ENCODE measurements at regions not wholly inside any gene's neighbourhood (a gene's known extent, or its start where the extent isn't known, plus 50 kb on each side); places are given as distances from the start of the nearest gene placed in this dataset.

DNA sequence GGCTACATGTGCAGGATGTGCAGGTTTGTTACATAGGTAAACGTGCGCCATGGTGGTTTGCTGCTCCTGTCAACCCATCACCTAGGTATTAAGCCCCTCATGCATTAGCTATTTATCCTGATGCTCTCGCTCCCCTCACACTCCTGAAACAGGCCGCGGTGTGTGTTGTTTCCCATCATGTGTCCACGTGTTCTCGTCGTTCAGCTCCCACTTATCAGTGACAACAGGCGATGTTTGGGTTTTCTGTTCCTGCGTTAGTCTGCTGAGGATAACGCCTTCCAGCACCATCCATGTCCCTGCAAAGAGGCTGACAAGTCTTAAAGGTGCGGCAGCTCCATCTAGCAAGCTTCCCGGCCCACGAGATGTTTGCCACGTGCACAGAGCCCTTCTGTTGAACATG, 175.1 kb downstream of the FOXL1 start (continued):
- no peak for TF ChIP-seq E2F1 (CRISPR knock-in tag; IDR thresholded peaks at IDR 0.05)
- no peak for TF ChIP-seq KAT7 (CRISPR knock-in tag; IDR thresholded peaks at IDR 0.05; ENCODE audit: borderline replicate concordance)
- no peak for TF ChIP-seq TP53 (CRISPR knock-in tag; IDR thresholded peaks at IDR 0.05)
- TF ChIP-seq, protein P1, sequence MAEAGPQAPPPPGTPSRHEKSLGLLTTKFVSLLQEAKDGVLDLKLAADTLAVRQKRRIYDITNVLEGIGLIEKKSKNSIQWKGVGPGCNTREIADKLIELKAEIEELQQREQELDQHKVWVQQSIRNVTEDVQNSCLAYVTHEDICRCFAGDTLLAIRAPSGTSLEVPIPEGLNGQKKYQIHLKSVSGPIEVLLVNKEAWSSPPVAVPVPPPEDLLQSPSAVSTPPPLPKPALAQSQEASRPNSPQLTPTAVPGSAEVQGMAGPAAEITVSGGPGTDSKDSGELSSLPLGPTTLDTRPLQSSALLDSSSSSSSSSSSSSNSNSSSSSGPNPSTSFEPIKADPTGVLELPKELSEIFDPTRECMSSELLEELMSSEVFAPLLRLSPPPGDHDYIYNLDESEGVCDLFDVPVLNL (CRISPR knock-in tag; IDR thresholded peaks at IDR 0.05; ENCODE audit: borderline replicate concordance, low read depth): no peak
- no peak for TF ChIP-seq MXD4 (CRISPR knock-in tag; IDR thresholded peaks at IDR 0.05; ENCODE audit: borderline replicate concordance)
- no peak for TF ChIP-seq NFE2L1 (CRISPR knock-in tag; IDR thresholded peaks at IDR 0.05)
- TF ChIP-seq ZNF138 (CRISPR knock-in tag; conservative IDR thresholded peaks at IDR 0.05): no peak
- no peak for TF ChIP-seq ZNF396 (CRISPR knock-in tag; IDR thresholded peaks at IDR 0.05; ENCODE audit: borderline replicate concordance)
- TF ChIP-seq MYBL2 (CRISPR knock-in tag; IDR thresholded peaks at IDR 0.05): no peak
- TF ChIP-seq USF1 (CRISPR knock-in tag; IDR thresholded peaks at IDR 0.05): no peak
- TF ChIP-seq TCF7 (CRISPR knock-in tag; IDR thresholded peaks at IDR 0.05; ENCODE audit: low read depth): no peak

- POLR2A ChIA-PET: no interaction called here
- CTCF ChIA-PET: interaction anchor here (1.5 kb wide), 1 partner anchor 119 kb away, joined by 5 read pairs; no protein-coding TSS in a partner anchor
- H3K36me3 Mint-ChIP-seq: no peaks in the 10 kb centered on the region
Observed at GRCh38 chr16:86755571-86756006, 177.2 kb downstream of the FOXL1 start.

More at GRCh38 chr16:86755571-86756006, 177.2 kb downstream of the FOXL1 start:
- H3K27me3 Mint-ChIP-seq (ENCODE audit: low read depth): peaks cover 4% of the 10 kb centered on the region; the same call in 1 of the 2 replicates
- H3K4me3 Mint-ChIP-seq: no peak overlapping the region
- DNase-seq (ENCODE audit: low spot score): no peak
- H3K27ac Mint-ChIP-seq: no peak overlapping the region
- ATAC-seq: no peak
- no peaks in the 10 kb centered on the region for H3K9me3 Mint-ChIP-seq
- TF ChIP-seq GABPB1 (CRISPR knock-in tag; IDR thresholded peaks at IDR 0.05) (no peak), IRF2 (CRISPR knock-in tag; IDR thresholded peaks at IDR 0.05; ENCODE audit: borderline replicate concordance, low read depth) (no peak), TP53 (CRISPR knock-in tag; IDR thresholded peaks at IDR 0.05) (no peak), NR2C2 (CRISPR knock-in tag; IDR thresholded peaks at IDR 0.05) (no peak), ESRRA (CRISPR knock-in tag; IDR thresholded peaks at IDR 0.05; ENCODE audit: borderline replicate concordance) (no peak), MXD4 (CRISPR knock-in tag; IDR thresholded peaks at IDR 0.05; ENCODE audit: borderline replicate concordance) (no peak), CTCF (IDR thresholded peaks at IDR 0.05) (no peak), NR3C1 (CRISPR knock-in tag; conservative IDR thresholded peaks at IDR 0.05; ENCODE audit: low read depth) (no peak), ZNF281 (CRISPR knock-in tag; IDR thresholded peaks at IDR 0.05) (no peak), ZNF263 (CRISPR knock-in tag; IDR thresholded peaks at IDR 0.05; ENCODE audit: low read depth) (no peak)
- TF ChIP-seq, protein P2, sequence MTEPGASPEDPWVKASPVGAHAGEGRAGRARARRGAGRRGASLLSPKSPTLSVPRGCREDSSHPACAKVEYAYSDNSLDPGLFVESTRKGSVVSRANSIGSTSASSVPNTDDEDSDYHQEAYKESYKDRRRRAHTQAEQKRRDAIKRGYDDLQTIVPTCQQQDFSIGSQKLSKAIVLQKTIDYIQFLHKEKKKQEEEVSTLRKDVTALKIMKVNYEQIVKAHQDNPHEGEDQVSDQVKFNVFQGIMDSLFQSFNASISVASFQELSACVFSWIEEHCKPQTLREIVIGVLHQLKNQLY (CRISPR knock-in tag; IDR thresholded peaks at IDR 0.05): no peak
- peaks cover 36% of the 10 kb centered on the region for H3K4me1 Mint-ChIP-seq
